Stimulated activated CD8-positive, alpha-beta memory T cell treated with anti-CD3 and anti-CD28 coated beads, Interleukin-4, amount 100 ng/mL, for 4 hours (primary cell): ENCODE measurements at regions not wholly inside any gene's neighbourhood (a gene's known extent, or its start where the extent isn't known, plus 50 kb on each side); places are given as distances from the start of the nearest gene placed in this dataset.
"Not testable (repeated sequence)": the region's sequence is repeated elsewhere in the genome, so short reads cannot be mapped to it uniquely, and the experiment has no call there.

Source experiments
- DNase-seq, 2 donors: peaks; one replicate each; pipeline ENCODE4 v3.0.0-alpha.2; 2020; ENCODE audit warnings: low read depth in 2 of 2, low spot score in 1 of 2

DNA sequence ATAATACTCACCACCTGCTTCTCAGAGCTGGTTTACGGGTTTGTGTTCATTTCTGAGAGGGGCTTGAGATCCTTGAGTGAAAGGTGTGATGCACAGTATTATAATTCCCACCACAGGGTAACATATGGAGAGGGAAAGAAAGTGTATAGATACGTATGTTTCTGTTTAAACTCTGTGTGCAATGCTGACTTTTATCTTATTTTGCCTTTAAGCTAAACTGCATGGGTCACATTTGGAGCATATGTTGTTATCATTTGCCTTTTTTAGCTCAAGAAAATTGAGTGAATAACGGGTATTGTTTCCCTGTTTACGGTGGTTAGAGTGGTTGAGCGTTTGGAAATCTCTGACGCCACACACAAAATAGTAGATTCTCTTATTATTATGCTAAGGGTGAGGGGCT lies 191.1 kb upstream of the NFIA start:
- no peak for DNase-seq

DNA sequence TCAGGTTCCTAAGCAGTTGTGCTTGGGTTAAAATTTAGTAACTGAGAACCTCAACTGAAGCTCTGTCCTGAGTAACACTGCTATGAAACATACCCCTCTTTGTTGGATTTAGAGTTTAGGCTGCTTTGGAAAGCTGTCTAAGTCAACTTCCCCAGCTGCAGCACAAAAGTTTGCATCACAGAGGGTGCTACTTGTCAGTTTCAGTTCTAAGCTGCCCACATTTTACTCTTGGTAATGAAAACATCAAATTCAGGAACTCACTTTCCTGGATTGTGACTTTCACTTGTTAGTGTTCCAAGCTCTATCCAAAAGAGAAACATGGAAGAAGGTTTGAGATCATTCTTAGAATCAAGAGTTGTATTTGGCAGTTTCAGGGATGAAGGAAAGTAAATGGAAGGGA lies 191.7 kb upstream of the NFIA start:
- DNase-seq, result no peak

GRCh38 chr1:60889709-60890108 lies 192.7 kb upstream of the NFIA start:
- DNase-seq, result no peak

DNA sequence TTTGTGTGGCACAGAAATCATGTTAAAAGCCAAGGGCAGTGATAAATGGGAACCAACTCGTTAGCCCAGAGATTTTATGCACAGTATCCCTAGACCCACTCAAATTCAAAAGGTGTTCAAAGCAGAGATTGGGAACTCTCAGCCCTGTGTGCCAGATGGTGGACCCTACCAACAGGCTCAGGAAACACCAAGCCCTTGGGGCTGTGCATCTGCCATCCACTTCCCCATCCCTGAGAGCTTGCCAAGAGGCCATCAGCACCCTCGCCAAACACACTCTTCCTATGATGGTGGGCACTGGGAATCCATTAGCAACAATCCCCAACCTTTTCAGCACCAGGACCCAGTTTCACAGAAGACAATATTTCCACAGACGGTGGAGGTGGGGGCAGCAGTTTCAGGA lies 194.2 kb upstream of the NFIA start:
- DNase-seq, result no peak

DNA sequence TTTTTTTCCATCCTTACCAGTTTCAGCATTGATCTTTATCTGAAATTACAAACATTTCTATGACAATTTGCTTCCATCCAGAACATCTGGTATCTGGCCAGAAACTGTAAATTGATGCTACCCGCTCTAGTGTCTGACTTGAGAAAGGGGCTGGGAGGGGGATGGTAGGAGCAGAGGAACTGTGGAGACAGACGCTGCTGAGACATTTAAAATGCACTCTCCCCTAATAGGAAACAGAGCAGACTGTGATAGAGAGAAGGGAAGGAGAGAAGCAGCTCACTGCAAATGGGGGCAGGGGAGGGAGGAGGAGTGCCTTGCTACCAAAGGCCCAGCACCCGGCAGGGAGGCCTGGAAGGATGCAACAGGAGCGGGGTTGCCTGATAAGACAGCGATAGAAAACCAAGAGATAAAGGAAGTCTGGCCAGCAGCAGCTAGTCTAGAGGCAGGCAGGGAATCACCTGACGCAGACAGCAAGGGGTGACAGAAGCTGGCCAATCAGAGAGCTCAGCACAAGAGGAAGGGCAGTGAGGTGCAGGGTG lies 195.5 kb upstream of the NFIA start:
- no peak for DNase-seq

- DNase-seq, result no peak
Measured at GRCh38 chr1:60886090-60886489, 196.3 kb upstream of the NFIA start.

DNA sequence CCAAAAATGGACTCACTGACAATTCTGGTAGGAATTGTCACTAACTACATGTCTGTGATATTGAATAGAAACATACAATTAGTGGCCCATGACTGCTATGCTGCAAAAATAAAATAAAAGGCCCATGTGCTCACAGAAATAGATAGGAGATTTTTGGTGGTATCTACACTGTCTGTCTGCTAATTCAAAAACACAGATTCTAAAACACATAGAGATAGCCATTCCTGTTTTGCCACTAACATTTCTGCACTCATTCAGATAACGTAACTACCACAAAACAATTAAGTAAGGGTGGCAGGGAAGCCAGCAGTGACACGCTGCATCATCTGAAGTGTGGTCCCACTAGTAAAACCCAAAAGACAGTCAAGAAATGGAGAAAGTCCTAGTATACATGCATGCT lies 202.2 kb upstream of the NFIA start:
- no peak for DNase-seq

DNA sequence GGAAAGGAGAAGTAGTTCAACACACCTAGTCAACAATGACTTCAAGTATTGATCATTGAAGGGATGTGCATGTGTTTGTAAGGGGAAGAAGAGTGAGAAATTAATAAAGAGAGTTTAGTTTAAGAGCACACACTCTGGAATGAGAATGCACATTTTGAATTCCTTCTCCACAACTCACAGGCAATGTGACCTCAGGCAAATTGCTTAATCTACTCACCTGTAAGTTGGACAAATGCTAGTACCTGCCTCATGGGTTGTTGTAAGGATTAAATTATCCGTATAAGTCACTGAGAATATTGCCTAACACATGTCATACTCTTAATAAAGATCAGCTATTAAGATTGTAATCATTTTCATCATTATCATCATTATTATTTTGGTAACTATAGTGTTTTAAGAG lies 204.0 kb upstream of the NFIA start:
- DNase-seq, result no peak

- no peak for DNase-seq
Measured at GRCh38 chr1:60877376-60877775, 205.0 kb upstream of the NFIA start.

- no peak for DNase-seq
Measured at GRCh38 chr1:60876952-60877351, 205.4 kb upstream of the NFIA start.

DNA sequence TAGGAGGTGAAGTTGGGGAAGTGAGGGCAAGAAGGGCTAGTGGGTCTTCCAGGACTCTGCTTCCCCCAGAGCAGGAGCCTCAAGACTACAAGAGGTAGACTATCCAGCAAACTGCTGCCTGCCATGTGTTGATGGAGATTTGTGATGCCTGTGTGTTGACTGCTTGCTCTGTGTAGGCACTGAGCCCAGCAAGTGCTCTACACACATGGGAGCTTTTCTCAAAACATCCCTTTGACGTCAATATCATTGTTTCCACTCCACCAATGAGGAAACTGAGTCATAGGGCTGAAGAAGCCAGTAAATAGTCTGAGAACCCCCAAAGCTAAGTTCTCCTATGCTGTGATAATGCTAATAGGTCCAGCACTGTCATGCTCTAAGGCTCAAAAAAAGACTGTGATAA lies 207.2 kb upstream of the NFIA start:
- DNase-seq, result no peak

DNA sequence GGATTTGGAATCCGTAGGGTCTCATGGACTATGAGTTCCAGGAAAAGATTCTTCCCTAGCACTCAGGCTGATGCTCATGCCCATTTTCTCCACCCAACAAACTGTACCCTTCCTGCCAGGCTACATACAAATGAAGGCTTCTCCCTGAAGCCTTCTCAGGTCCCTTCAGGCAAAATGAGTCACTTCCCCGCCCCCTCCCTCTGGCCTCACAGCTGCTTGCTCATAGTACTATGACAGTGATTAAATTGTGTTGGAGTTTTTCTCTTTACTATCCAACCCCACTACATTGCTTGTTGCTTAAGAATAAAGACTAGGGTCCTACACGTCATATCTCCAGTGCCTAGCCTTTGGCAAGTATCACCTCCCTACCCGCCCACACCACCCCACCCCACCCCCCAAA lies 207.6 kb upstream of the NFIA start:
- no peak for DNase-seq

DNA sequence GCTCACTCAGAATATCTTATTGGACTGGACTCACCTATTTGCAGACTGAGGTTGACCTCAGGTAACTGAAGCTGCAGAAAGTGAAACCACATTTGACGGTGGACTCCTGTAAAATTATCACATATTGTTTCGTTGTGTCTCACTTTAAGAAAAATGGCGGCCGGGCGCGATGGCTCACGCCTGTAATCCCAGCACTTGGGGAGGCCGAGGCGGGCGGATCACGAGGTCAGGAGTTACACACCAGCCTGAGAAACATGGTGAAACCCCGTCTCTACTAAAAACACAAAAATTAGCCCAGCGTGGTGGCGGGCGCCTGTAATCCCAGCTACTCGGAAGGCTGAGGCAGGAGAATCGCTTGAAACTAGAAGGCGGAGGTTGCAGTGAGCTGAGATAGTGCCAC lies 209.0 kb upstream of the NFIA start:
- DNase-seq, result not testable (repeated sequence)

DNA sequence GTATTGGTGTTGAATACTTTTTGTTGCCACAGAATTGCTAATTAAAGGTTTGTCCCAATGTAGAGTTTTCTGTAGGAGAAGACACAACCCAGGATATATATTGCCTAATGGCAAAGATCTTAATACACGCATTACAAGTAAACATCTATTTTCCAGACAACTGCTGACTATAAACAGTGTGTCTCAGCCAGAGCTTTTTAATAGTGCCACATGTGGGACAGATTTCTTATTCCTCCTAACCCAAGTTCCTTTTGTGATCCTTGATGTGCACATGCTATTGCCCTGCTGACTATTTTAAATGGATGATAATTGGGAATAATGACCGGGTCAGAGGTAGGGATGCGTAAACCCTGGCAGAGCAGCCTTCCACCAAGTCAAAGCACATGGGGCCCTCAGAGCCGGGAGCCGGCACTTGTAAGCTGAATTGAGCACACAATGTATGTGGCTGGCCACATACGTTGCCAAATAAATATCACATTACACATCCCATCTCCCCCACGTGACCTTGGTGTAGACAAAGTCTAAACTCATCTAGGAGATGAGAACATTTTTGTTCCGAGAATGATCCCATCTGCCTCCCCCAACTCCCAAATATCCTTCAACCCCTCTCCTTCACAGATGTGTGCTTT lies 209.8 kb upstream of the NFIA start:
- no peak for DNase-seq

DNA sequence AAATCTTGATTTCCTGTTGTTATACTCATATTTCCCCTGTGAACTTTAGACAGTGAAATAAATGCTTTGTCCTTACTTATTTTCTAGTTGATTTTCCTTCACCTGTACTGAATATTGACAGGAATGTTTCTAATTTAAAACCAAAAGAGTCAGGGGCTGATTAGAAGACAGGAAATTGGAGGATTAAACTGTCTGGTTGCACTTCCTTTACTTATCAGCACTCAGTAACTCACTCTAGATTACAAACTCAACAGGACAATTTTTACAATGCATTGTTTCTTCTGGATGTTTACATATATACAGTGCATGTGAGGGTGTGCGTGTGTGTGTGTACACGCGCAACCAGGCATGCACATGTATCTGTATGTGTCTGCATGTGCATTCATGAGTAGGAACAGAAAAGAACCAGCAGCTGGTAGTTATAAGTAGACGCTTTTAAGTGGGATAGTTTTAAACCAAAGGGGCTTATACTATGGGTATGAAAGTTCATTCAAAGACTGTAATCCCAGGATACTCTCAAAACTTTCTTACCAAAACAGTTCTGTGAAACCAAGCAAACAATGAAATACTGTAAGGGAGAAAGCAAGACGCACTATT lies 212.0 kb upstream of the NFIA start:
- no peak for DNase-seq

DNA sequence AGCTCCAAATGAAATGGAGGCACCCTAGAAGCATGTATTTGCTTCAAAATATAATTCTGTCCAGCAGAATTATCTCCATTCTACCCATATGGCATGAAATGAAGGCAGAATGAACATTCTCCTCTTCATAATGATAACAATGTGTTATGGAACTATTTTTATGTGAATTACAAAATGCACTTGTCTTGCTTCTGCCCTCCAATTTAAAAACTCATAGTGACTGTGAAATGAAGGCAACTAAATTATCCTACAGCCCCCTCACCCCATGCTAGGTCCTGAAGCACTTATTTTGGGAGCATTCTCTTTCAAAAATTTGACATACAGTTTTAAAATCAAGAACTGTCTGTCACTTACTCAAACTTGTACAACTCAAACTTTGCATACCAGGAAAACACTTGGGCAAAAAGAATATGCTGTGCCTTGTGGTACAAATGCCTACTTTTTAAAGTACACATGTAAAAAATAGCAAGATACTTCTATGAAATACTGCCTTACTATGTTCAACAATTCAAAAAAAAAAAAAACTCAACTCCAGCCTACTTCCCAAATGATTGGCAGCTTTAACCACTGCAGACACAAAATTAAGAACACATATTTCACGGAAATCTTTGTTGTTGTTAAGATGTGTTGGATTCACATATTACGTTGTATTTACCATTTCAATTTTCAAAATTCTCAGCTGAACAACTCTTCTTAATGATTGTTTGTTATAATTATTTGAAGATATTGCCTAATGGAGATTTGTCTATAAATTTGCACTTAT lies 213.3 kb upstream of the NFIA start:
- DNase-seq, result no peak

GRCh38 chr1:60867782-60868181 lies 214.6 kb upstream of the NFIA start:
- DNase-seq, result no peak

GRCh38 chr1:60866917-60867531 lies 215.3 kb upstream of the NFIA start:
- no peak for DNase-seq

DNA sequence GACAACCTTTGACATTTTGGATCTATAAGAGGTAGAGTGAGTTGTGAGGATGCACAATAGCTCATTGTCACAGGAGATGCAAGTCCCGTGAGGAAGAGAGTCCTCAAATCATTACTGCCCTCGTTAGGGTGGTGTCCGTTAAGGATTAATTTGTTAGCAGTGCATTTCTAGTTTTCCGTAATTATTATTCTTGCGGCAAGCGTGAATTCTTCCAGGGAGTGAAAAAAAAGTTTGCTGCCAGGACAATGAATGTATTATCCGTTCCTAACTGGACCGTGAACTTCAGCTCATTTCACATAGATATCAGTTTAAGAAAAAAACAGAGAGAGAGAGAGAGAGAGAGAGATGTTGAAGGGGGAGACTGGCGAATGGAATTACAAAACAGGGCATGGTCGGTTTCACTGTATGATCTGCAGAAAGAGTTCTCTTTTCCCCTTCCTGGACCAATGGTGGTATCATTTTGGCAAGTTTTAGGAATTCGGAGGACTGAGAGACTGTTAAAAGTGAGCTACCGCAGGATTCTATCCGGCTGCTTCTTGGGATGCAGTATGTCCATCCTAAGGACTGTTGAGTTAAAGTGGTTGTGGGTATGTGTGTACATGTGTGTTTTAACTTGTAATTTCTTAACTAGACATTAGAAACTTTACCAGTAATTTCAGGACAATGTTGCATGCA lies 216.0 kb upstream of the NFIA start:
- DNase-seq, result no peak

GRCh38 chr1:60865166-60865565 lies 217.2 kb upstream of the NFIA start:
- no peak for DNase-seq

DNA sequence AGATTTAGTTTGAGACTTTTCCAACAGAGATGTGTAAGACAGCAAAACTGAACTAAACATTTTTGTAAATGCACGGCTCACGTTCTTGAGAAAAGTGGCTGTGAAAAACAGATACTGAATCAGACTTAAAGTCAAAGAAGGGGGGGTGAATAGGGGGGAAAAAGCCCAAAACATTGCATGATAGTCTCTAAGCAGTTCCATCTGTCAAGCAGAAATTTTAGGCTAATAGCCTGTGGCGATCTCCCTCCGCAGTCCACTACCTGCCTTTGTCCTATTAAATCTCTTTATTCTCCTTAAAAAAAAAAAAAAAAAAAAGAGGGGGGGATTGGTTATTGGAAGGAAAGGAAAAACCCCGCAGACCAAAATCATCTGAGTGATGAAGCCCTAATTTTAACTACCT lies 217.6 kb upstream of the NFIA start:
- DNase-seq, result no peak
